Left renal cortex interstitium (tissue), 4 donors: ENCODE measurements at regions not wholly inside any gene's neighbourhood (a gene's known extent, or its start where the extent isn't known, plus 50 kb on each side); places are given as distances from the start of the nearest gene placed in this dataset.
A peak's percentile ranks its signal among the peaks of the same experiment; 100 is the strongest.

ENCODE experiments used
- DNase-seq, 4 donors: peaks; one replicate each; pipeline ENCODE4 v3.0.0-alpha.2; 2013; ENCODE audit warnings: low read depth in 4 of 4, low spot score in 2 of 4, missing footprints in 1 of 4

DNA sequence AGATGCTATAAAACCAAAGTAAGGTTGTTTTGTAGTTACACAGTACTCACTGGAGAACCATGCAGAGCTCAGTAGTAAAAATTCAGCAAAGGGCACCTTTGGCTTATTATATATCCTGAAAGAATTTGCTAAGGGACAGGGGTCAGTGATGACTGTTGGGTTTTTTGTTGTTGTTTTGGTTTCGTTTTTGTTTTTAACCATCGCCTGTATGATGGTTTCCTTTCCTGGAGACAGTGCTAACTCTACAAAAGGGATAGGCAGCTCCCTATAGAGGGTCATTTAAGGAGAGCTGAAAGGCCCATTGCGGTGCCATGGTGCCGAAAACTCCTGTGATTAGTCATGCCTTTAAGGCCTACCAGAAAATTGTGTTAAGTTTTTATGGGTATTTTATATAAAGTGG, 118.2 kb upstream of the GOLIM4 start:
- DNase-seq, result no peak

DNA sequence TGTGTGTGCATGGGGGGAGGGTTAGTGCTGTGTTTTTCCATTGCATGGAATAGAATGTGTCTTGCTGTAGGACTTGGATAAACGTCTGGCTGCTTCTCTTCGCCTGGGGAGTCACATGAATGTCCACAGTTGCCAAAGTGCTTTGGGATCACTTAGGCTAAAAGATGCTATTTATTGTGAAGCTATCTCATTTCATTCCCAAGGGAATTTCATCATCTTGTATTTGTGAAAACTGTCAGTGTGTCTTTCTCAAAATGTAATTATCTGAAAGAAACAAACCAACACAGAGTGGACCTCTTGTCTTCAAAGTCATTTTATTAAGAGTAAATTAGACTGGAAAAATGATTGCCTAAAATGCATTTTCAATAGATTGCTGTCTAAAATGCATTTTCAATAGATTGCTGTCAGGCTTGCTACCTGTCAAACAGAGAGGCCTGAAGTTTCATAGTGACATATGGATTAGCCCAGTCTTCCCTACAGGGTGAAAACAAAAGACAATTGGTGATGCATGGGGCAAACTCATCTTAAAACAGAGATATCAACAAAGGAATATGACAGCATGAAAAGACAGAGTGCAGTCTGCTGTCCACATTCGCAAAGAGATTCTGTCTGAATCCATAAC, 117.1 kb upstream of the GOLIM4 start:
- DNase-seq, result no peak

DNA sequence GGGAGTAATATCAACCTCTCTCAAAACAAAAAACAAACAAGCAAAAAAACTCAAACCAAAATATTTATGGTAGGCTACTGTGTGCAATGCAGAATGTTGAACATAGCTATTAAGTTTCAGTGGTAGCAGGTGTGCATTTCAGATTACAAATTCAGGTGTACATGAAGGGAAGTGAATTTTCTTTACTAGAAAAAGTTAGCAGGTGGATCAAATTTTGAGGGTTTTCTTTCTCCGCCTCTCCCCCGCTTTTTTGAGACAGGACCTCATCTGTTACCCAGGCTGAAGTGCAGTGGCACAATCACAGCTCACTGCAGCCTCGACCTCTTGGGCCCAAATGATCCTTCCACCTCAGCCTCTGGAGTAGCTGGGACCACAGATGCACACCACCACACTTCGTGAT, 109.7 kb upstream of the GOLIM4 start:
- DNase-seq, result no peak

DNA sequence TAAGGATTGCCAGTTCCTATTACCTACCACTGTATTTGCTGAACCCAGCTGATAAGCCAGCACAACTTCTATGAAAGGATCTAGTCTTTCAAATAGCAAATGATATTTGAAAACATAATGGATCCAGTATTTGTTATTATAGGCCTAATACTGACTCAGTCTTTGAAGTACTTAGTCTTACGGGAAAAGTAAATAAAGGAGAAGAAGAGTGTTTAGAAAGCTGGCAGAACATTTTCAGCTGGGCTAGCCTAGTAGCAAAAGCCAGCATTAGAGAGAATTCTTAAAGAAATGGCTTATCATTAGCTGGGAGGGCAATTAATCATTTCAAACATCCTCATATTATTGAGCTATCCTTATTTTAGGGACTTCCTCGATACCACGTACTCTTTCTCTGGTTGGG, 101.4 kb upstream of the GOLIM4 start:
- no peak for DNase-seq

DNA sequence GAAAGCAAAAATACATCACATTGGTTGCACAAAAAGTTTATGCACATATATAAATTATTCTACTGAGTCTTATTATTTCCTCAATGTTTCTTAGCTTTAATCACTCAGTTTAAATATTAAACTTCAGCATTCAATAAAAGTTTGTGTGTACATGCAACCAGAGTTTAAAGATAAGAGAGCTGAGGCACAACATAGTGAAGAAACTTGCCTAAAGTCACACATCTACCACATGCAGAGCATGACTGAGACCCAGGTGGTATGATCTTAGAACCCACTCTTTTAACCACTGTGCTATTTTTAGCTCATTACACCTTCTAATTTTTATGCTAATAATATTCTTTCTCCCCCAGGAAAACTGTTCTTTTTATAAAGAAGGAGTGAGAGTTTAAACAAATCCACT, 96.1 kb upstream of the GOLIM4 start:
- DNase-seq, result no peak

DNA sequence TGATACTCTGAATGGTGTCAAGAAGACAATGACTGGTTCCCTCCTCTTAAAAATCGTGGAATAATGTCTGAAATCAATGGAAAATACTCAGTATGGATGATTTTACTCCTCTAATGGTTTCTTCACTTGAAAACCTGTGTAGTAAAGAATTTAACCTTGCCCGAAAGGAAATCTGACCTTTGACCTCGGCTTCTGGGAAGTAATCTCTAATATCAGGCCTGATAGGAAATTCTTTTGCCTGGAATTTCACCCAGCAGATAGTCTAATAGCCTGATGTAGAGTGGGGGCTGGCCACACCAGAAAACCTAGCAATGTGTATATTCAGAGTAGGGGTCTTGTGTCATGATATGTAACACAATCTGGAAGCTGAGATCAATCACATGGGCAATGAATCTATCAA, 91.5 kb upstream of the GOLIM4 start:
- DNase-seq, result no peak

DNA sequence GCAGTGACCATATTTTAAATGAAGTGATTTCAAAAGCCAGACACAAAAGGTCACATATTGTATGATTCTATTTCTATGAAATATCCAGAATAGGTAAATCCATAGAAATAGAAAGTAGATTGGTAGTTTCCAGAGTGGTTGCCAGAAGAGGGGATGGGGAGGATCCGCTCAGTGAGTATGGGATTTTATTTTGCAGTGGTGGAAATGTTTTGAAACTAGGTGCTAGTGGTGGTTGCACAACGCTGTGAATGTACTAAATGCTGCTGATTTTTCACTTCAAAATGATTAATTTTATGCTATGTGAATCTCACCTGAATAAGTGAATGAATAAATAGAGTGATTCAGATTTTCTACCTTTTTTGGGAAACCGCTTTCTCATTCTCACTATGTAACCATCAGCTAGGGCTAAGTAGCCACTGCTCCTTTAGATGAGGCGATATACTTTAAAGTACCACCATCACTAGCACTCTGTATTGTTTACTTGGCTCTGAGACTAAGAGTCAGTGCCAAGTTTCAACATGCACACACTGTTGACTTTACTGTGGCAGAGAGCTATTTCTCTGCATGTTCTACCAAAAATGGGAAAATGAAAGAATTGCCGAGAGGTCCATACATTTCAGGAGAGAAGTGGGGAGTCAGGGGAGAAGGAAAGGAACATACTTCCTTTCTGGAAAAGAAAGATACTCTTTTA, 90.7 kb upstream of the GOLIM4 start:
- no peak for DNase-seq

DNA sequence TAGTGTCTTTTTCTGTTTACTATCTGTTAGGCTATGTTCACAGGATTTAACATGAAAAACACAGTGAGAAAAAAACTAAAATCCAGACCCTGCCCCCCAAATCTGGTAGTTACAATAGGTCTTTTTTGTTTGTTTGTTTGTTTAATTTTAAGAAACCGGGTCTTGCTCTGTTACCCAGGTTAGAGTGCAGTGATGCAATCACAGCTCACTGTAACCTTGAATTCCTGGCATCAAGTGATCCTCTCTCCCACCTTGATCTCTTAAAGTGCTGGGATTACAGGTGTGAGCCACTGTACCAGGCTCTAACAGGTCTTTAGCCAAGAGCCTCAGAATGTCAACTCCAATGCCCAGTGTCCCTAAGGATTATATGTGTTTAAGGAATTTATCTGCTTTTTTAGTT, 88.0 kb upstream of the GOLIM4 start:
- no peak for DNase-seq

DNA sequence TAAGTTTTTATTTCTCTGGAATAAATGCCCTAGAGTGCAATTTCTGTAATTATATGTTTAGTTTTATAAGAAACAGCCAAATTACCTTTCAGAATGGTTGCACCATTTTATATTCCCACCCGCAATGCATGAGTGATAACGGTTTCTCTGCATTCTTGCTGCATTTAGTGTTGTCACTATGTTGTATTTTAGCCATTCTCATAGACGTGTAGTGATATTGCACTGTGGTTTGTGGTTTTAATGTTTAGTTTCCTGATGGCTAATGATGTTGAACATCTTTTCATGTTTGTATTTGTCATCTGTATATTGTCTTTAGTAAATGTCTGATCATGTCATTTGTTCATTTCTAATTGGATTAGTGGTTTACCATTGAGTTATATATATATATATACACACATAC, 73.0 kb upstream of the GOLIM4 start:
- no peak for DNase-seq

DNA sequence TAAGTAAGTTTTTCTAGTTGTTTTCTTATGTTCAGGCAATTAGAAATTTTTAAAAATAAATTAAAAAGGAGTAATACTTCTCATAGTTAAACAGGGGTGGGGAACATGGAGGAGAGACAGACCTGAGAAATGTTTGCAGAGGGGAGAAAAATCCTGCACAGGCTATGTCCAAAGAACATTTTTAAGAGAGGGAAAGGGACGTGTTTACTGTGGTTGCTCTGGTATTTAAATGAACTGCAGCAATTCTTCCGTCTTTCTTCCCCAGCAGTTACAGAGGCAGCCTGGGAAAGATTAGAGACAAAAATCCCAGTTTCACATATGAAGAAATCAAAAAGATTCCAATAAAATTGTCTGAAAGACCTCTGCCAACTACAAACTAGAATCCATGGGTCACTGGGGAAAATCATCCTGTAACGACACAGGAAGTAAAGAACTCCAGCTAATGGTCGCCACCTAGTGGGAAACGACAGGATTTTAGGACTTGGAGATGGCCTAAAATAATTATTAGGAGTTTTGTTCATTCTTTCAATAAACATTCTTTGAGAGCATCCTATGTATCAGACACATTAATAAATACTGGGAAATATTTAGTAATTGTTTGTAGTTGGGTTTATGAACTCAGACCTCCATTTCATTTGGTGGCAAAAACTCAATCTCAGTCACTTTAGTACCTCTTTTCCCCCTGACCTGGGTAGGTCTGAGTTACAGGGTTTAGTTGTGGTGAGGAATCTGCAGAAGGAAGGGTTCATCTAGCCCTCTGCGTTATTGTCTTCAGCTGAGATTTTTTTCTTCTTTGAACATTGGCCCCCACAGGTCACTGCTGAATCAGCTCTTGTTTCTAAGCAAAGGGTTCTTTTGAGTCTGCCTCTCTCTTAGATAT, 69.9 kb upstream of the GOLIM4 start:
- DNase-seq, result peak in 3 of 4 donors; percentile 34 to 68 (median 56)

DNA sequence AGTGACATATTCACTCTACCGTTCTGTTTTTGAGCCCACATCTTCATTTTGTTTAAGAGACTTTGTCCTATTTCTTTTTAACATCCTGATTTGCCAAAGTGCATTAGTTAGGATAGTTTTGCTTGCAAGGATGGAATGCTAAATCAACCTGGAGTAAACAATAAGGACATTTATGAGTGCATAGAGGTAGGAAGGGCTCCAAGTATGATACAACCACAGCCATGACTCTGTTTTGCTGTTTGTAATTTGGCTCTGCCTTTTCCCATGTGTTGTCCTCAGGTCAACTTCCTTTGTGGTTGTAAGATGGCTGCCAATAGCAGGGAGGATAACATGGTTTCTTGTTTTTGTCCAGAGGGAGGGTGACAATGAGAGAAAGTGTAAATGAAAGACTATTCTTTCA, 66.4 kb upstream of the GOLIM4 start:
- no peak for DNase-seq

DNA sequence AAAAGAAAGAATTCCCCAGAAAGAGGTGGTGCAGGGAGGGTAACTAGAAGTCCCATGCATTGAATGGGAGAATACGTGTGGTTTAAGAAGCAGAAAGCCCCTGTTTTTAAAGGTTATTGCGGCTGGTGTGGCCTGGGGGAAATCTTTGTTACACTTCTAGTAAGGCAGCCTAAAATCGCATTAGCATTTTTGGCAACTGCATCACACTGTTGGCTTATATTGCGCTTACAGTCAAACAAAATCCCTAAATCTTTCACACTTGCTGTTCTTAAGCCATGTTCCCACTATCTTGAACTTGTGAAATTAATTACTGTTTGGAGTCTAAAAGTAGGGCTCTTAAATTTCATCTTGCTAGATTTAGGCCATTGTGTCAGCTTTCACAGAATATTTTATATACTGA, 66.0 kb upstream of the GOLIM4 start:
- peak in 1 of 4 donors; percentile 4 for DNase-seq

DNA sequence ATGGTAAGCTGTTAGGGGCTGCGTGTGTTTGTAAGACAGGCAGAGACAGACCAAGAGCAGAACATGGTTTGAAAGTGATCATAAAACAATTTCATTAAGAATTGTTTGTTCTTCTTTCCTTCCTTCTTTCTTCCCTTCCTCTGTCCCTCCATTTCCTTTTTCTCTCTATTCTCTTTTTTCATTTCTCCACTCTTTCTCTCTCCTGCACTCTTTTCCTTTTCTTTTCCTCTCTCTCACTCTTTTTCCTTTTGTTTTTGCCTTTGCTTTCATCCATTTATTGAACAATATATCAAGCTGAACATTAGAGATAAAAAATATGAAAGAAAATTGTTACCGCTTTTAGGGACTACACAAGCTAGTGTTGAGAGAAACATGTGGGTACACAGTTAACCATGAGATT, 62.2 kb upstream of the GOLIM4 start:
- DNase-seq, result no peak

DNA sequence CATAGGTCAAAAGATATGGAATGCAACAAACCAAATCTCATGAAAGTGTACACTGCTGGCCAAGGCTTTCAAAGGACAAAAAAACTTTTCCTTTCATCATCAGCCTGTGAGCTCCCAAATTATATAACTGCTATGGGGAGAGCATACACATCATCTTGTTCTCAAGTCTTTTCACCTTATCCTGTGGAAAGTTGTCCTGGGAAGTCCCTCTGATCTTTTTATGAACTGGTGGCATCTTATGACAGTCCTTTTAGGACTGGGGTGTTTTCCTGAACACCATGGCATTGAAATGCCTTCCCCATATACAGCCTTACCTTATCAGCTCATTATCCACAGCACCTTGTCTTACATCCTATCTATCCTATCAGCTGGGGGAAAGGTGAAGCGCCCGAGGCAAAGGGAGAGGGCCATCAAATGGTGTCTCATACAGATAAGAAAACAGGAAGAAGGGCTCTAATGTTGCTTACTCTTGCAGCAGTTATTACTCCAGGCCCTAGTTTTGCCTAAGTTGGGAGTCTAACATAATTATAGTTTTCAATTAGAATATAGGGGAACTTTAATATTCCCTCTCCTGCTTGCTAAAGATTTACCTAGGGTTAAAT, 61.5 kb upstream of the GOLIM4 start:
- DNase-seq, result no peak

DNA sequence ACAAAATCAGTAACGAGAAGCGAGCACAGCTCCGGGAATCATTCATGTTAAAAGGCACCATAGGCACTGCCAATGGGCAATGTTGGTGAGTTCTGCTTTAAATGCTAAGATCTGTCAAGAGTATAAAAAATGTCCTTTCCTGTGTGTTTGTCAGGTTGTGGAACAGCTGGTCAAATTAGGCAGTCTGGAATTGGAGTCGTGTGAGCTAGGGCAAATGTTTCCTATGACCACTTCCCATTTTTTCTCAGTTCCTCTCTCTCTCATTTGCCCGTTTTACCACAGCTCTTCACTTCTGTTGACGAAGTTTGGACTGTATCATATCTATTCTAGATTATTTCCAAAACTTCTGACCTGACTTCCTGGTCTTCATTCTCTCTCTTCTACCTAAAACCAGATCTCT, 60.8 kb upstream of the GOLIM4 start:
- DNase-seq, result no peak

DNA sequence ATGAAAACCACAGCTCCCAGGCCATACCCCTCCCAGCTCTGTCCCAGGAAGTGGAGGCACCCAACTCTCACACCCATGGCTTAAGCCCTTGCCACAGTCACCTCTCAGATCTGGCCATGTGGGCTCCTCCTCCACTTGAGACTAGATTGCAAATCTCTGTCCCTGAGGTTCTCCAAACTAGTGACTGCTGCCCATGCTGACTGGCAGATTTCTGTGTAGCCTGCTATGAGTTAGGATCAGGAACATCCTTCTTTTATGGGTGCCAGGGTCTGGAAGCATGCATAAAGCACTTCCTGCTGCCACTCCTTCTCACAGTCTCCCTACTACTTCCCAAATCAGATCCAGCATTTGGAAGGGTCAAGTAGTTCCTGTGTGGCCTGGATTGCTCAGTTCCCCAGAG, 59.6 kb upstream of the GOLIM4 start:
- no peak for DNase-seq

DNA sequence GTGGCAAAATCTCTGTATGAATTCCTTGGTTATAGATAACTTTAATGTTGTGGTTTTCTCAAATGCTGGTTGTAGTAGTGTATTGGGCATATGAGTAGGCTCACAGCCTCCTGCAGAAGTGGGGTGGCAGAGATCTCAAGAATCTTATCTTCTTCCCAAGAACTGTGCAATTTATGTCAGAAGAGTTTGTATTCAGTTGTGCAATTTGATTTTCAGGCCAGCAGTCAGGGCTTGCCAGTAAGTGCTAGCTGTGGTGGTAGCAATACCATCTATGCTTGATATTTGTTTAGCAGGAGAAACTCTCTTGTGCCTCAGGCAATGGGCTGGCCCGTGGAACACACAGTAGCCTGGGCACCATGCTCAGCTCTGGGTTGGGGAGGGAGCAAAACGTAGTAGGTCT, 58.4 kb upstream of the GOLIM4 start:
- no peak for DNase-seq

DNA sequence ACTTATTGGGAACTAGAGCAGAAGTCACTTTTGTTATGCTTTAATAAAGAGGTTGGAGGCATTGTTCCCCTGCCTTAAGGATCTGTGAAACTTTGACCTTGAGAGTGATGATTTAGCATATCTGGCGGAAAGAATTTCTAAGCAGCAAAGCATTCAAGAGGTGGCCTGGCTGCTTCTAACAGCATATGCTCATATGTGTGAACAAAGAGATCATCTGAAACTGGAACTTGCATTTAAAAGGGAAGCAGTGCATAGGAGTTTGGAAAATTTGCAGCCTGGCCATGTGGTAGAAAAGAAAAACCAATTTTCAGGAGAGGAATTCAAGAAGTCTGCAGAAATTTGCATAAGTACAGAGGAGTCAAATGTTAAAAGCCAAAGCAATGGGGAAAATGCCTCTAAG, 56.4 kb upstream of the GOLIM4 start:
- no peak for DNase-seq
